Neural cell (in vitro differentiated cells): ENCODE measurements at regions not wholly inside any gene's neighbourhood (a gene's known extent, or its start where the extent isn't known, plus 50 kb on each side); places are given as distances from the start of the nearest gene placed in this dataset.

Source experiments
- H2AFZ ChIP-seq: fragments of 200-600, 300-800 bp; sonication (generic), shearing (Covaris generic); 2 replicates; pipeline ENCODE4 v1.6.0; 2014; ENCODE audit warnings: low read depth, mild to moderate bottlenecking, antibody characterized with exemption, low read length, moderate library complexity
- H3F3A ChIP-seq: fragments of 200-600 bp; shearing (Covaris generic); 2 replicates; pipeline ENCODE4 v1.6.1; 2016; ENCODE audit warnings: mild to moderate bottlenecking, moderate library complexity, mixed read lengths, antibody characterized with exemption, low read length; ENCODE audit not compliant: insufficient read depth, poor library complexity, severe bottlenecking
- H3K27ac ChIP-seq: fragments of 200-600, 300-800 bp; sonication (generic), shearing (Covaris generic); 2 replicates; pipeline ENCODE4 v1.5.1; 2014; ENCODE audit warnings: mild to moderate bottlenecking, low read length, moderate library complexity
- H3K27me3 ChIP-seq: fragments of 300-800, 200-600 bp; sonication (generic), shearing (Covaris generic); 2 replicates; pipeline ENCODE4 v1.6.0; 2014; ENCODE audit warnings: mild to moderate bottlenecking, low read depth, low read length, moderate library complexity; ENCODE audit not compliant: insufficient read depth
- H3K36me3 ChIP-seq: fragments of 300-800, 200-600 bp; sonication (generic), shearing (Covaris generic); 2 replicates; pipeline ENCODE4 v1.5.1; 2014; ENCODE audit warnings: mild to moderate bottlenecking, antibody characterized with exemption, low read length, moderate library complexity; ENCODE audit not compliant: insufficient read depth
- H3K4me2 ChIP-seq: fragments of 300-800, 200-600 bp; sonication (generic), shearing (Covaris generic); 2 replicates; pipeline ENCODE4 v1.6.0; 2014; ENCODE audit warnings: mild to moderate bottlenecking, low read length
- H3K4me3 ChIP-seq: fragments of 300-800, 200-600 bp; sonication (generic), shearing (Covaris generic); 2 replicates; pipeline ENCODE4 v1.5.1; 2014; ENCODE audit warnings: mild to moderate bottlenecking, low read length, moderate library complexity
- H3K79me2 ChIP-seq: fragments of 200-600 bp; shearing (Covaris generic); replicated peaks from 2 replicates; pipeline ENCODE4 v1.6.0; 2014; ENCODE audit warnings: mild to moderate bottlenecking, low read length, moderate library complexity; ENCODE audit not compliant: insufficient read depth
- H3K9ac ChIP-seq: fragments of 300-800, 200-600 bp; sonication (generic), shearing (Covaris generic); 2 replicates; pipeline ENCODE4 v1.6.1; 2016; ENCODE audit warnings: mild to moderate bottlenecking, low read length, mixed read lengths
- H3K9me2 ChIP-seq: fragments of 200-600 bp; shearing (Covaris generic); 2 replicates; pipeline ENCODE4 v1.6.1; 2016; ENCODE audit warnings: mild to moderate bottlenecking, low read length, mixed read lengths; ENCODE audit not compliant: insufficient read depth
- H3K9me3 ChIP-seq: fragments of 200-600, 300-800 bp; sonication (generic), shearing (Covaris generic); 2 replicates; pipeline ENCODE4 v1.6.1; 2016; ENCODE audit warnings: mild to moderate bottlenecking, mixed run types, low read length, moderate library complexity, mixed read lengths
- H4K20me1 ChIP-seq: fragments of 200-600 bp; shearing (Covaris generic); 2 replicates; pipeline ENCODE4 v1.6.1; 2016; ENCODE audit warnings: mild to moderate bottlenecking, mixed run types; ENCODE audit not compliant: insufficient read depth
- EP300 ChIP-seq: fragments of 450-650 bp; conservative IDR thresholded peaks from 2 replicates; pipeline ENCODE4 v1.6.1; 2014; ENCODE audit warnings: antibody characterized with exemption, mild to moderate bottlenecking, moderate library complexity; ENCODE audit not compliant: poor library complexity, severe bottlenecking
- EZH2 ChIP-seq: fragments of 200-600, 300-800 bp; shearing (Covaris generic), sonication (generic); IDR thresholded peaks from 2 replicates; pipeline ENCODE4 v1.6.1; 2014; ENCODE audit warnings: antibody characterized with exemption, low read length, borderline replicate concordance, mild to moderate bottlenecking; ENCODE audit not compliant: insufficient read depth, poor library complexity, severe bottlenecking
- MXI1 ChIP-seq: fragments of 450-650 bp; conservative IDR thresholded peaks from 2 replicates; pipeline ENCODE4 v1.6.1; 2014; ENCODE audit warnings: antibody characterized with exemption, mild to moderate bottlenecking; ENCODE audit not compliant: poor library complexity, severe bottlenecking
- POLR2AphosphoS5 ChIP-seq: IDR thresholded peaks from 2 replicates; pipeline ENCODE4 v1.6.1; 2012
- RAD21 ChIP-seq: fragments of 450-650 bp; conservative IDR thresholded peaks from 2 replicates; pipeline ENCODE4 v1.6.1; 2014; ENCODE audit warnings: antibody characterized with exemption, mild to moderate bottlenecking, moderate library complexity
- SMC3 ChIP-seq: fragments of 450-650 bp; conservative IDR thresholded peaks from 2 replicates; pipeline ENCODE4 v1.6.1; 2014; ENCODE audit warnings: antibody characterized with exemption, mild to moderate bottlenecking, moderate library complexity; ENCODE audit not compliant: poor library complexity
- TAF1 ChIP-seq: IDR thresholded peaks from 2 replicates; pipeline ENCODE4 v1.6.1; 2012; ENCODE audit warnings: low read depth
- TF ChIP-seq, protein P1 (sequence below): fragments of 450-650 bp; IDR thresholded peaks from 2 replicates; pipeline ENCODE4 v1.5.1; 2014; ENCODE audit warnings: antibody characterized with exemption, mild to moderate bottlenecking, moderate library complexity; ENCODE audit not compliant: poor library complexity, severe bottlenecking
- TF ChIP-seq, protein P2 (sequence below): IDR thresholded peaks from 2 replicates; pipeline ENCODE4 v1.6.1; 2012; ENCODE audit warnings: borderline replicate concordance

DNA sequence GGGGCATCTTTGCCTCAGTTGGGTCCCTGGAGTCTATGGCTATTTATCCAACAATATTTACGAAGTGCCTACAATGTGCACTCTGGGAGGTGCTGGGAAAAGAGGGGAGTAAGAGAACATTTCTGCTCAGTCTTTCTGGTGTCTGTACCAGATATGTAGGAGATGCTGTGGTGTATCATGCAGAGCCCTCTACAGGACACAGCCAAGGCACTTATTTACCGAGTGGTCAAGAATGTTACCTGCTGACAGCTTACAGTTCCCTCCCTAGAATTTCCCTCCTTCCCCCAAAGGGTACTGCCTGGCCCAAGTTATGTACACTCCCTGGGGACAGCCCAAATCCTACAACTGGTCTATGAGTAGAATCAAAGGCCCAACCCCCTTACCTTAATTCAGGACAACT, 177.7 kb downstream of the C1orf94 start:
- no peak overlapping the region for H2AFZ ChIP-seq
- no peaks in the 10 kb centered on the region for H3K27me3 ChIP-seq
- H3K9me3 ChIP-seq: no peaks in the 10 kb centered on the region
- no peaks in the 10 kb centered on the region for H3K9me2 ChIP-seq
- TF ChIP-seq POLR2AphosphoS5 (no peak), MXI1 (no peak), TAF1 (no peak), EZH2 (no peak), SMC3 (no peak), RAD21 (no peak), EP300 (no peak)
- TF ChIP-seq, protein P1, sequence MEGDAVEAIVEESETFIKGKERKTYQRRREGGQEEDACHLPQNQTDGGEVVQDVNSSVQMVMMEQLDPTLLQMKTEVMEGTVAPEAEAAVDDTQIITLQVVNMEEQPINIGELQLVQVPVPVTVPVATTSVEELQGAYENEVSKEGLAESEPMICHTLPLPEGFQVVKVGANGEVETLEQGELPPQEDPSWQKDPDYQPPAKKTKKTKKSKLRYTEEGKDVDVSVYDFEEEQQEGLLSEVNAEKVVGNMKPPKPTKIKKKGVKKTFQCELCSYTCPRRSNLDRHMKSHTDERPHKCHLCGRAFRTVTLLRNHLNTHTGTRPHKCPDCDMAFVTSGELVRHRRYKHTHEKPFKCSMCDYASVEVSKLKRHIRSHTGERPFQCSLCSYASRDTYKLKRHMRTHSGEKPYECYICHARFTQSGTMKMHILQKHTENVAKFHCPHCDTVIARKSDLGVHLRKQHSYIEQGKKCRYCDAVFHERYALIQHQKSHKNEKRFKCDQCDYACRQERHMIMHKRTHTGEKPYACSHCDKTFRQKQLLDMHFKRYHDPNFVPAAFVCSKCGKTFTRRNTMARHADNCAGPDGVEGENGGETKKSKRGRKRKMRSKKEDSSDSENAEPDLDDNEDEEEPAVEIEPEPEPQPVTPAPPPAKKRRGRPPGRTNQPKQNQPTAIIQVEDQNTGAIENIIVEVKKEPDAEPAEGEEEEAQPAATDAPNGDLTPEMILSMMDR: no peak
- TF ChIP-seq, protein P2, sequence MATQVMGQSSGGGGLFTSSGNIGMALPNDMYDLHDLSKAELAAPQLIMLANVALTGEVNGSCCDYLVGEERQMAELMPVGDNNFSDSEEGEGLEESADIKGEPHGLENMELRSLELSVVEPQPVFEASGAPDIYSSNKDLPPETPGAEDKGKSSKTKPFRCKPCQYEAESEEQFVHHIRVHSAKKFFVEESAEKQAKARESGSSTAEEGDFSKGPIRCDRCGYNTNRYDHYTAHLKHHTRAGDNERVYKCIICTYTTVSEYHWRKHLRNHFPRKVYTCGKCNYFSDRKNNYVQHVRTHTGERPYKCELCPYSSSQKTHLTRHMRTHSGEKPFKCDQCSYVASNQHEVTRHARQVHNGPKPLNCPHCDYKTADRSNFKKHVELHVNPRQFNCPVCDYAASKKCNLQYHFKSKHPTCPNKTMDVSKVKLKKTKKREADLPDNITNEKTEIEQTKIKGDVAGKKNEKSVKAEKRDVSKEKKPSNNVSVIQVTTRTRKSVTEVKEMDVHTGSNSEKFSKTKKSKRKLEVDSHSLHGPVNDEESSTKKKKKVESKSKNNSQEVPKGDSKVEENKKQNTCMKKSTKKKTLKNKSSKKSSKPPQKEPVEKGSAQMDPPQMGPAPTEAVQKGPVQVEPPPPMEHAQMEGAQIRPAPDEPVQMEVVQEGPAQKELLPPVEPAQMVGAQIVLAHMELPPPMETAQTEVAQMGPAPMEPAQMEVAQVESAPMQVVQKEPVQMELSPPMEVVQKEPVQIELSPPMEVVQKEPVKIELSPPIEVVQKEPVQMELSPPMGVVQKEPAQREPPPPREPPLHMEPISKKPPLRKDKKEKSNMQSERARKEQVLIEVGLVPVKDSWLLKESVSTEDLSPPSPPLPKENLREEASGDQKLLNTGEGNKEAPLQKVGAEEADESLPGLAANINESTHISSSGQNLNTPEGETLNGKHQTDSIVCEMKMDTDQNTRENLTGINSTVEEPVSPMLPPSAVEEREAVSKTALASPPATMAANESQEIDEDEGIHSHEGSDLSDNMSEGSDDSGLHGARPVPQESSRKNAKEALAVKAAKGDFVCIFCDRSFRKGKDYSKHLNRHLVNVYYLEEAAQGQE: no peak
- no peak overlapping the region for H3K4me2 ChIP-seq
- no peak overlapping the region for H3K9ac ChIP-seq
- H4K20me1 ChIP-seq: no peaks in the 10 kb centered on the region
- no peaks in the 10 kb centered on the region for H3K36me3 ChIP-seq
- H3K4me3 ChIP-seq: no peak overlapping the region
- H3K79me2 ChIP-seq: no peaks in the 10 kb centered on the region
- no peak overlapping the region for H3K27ac ChIP-seq
- H3F3A ChIP-seq: no peaks in the 10 kb centered on the region

DNA sequence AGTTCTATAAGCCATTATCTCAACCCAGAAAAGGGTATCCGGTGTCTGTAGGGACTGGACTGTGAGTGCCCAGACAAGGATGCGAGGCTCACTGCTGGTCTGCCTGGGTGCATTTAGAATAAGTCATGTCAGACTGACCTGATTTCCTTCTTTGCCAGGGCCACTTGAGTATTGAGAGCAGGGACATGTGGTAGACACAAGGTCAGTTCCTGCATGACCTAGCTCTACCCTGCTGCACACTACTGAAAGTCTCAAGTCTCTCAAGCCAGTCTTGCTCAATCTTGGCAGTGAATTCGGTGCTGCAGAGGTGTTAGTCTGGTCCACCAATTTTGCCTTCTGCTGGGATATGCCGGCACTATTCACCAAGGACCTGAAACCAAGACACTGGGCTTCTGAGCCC, 180.1 kb downstream of the C1orf94 start:
- no peak overlapping the region for H3K4me2 ChIP-seq
- H3K9me2 ChIP-seq: no peaks in the 10 kb centered on the region
- H3K79me2 ChIP-seq: no peaks in the 10 kb centered on the region
- H2AFZ ChIP-seq: no peak overlapping the region
- no peak overlapping the region for H3K27ac ChIP-seq
- no peaks in the 10 kb centered on the region for H3K36me3 ChIP-seq
- no peaks in the 10 kb centered on the region for H3F3A ChIP-seq
- no peaks in the 10 kb centered on the region for H3K9me3 ChIP-seq
- H3K4me3 ChIP-seq: no peak overlapping the region
- TF ChIP-seq, protein P2: no peak
- no peak for TF ChIP-seq TAF1
- TF ChIP-seq RAD21: no peak
- no peak for TF ChIP-seq SMC3
- TF ChIP-seq EZH2: no peak
- TF ChIP-seq, protein P1: no peak
- TF ChIP-seq MXI1: no peak
- TF ChIP-seq EP300: no peak
- no peak for TF ChIP-seq POLR2AphosphoS5
- H4K20me1 ChIP-seq: no peaks in the 10 kb centered on the region
- H3K27me3 ChIP-seq: no peaks in the 10 kb centered on the region
- no peak overlapping the region for H3K9ac ChIP-seq
